ENCODE measurements at regions not wholly inside any gene's neighbourhood (a gene's known extent, or its start where the extent isn't known, plus 50 kb on each side); places are given as distances from the start of the nearest gene placed in this dataset.

GRCh38 chr1:29392036-29392435, 155.7 kb downstream of the PTPRU start:
- TF ChIP-seq CTCF (IDR thresholded peaks at IDR 0.05) (no peak), POLR2A (IDR thresholded peaks at IDR 0.05) (no peak)

All from thyroid gland (tissue), 4 donors.